Loucy (cell line): ENCODE measurements at regions not wholly inside any gene's neighbourhood (a gene's known extent, or its start where the extent isn't known, plus 50 kb on each side); places are given as distances from the start of the nearest gene placed in this dataset.

Experiments
- H2AFZ ChIP-seq: fragments of 200-600 bp; sonication (generic); 2 replicates; pipeline ENCODE4 v1.6.0; 2016; ENCODE audit warnings: antibody characterized with exemption, mild to moderate bottlenecking, low read length, moderate library complexity
- H3F3A ChIP-seq: fragments of 200-600 bp; 2 replicates; pipeline ENCODE4 v1.6.0; 2016; ENCODE audit warnings: antibody characterized with exemption, low read depth, mild to moderate bottlenecking
- H3K27me3 ChIP-seq: fragments of 200-600 bp; sonication (generic); 2 replicates; pipeline ENCODE4 v1.6.1; 2014; ENCODE audit warnings: low read length, mild to moderate bottlenecking; ENCODE audit not compliant: insufficient read depth, poor library complexity, severe bottlenecking
- H3K36me3 ChIP-seq: fragments of 200-600 bp; sonication (generic); 2 replicates; pipeline ENCODE4 v1.6.1; 2016; ENCODE audit warnings: low read length; ENCODE audit not compliant: insufficient read depth
- H3K4me1 ChIP-seq: fragments of 200-600 bp; sonication (generic); 2 replicates; pipeline ENCODE4 v1.5.1; 2014; ENCODE audit warnings: low read length, mild to moderate bottlenecking; ENCODE audit not compliant: insufficient read depth, poor library complexity, severe bottlenecking
- H3K4me2 ChIP-seq: fragments of 200-600 bp; sonication (generic); 2 replicates; pipeline ENCODE4 v1.6.0; 2014; ENCODE audit warnings: antibody characterized with exemption, low read length, low read depth, mild to moderate bottlenecking; ENCODE audit not compliant: poor library complexity, severe bottlenecking
- H3K4me3 ChIP-seq: fragments of 200-600 bp; sonication (generic); 2 replicates; pipeline ENCODE4 v1.5.1; 2014; ENCODE audit warnings: low read length, mild to moderate bottlenecking, mixed read lengths; ENCODE audit not compliant: poor library complexity, severe bottlenecking
- H3K79me2 ChIP-seq: fragments of 200-600 bp; sonication (generic); 2 replicates; pipeline ENCODE4 v1.6.1; 2014; ENCODE audit warnings: low read length; ENCODE audit not compliant: insufficient read depth
- H3K9ac ChIP-seq: fragments of 200-600 bp; sonication (generic); 2 replicates; pipeline ENCODE4 v1.6.0; 2014; ENCODE audit warnings: mild to moderate bottlenecking, low read depth, low read length, moderate library complexity; ENCODE audit not compliant: poor library complexity, severe bottlenecking
- H3K9me2 ChIP-seq: fragments of 200-600 bp; sonication (generic); replicated peaks from 2 replicates; pipeline ENCODE4 v1.6.1; 2016; ENCODE audit warnings: low read depth, low read length, mixed read lengths
- H3K9me3 ChIP-seq: fragments of 200-600 bp; sonication (generic); 2 replicates; pipeline ENCODE4 v1.6.1; 2014; ENCODE audit warnings: mild to moderate bottlenecking, antibody characterized with exemption, low read length, low read depth; ENCODE audit not compliant: insufficient read depth
- H4K20me1 ChIP-seq: fragments of 200-600 bp; sonication (generic); 2 replicates; pipeline ENCODE4 v1.6.0; 2014; ENCODE audit warnings: antibody characterized with exemption, low read length, mild to moderate bottlenecking; ENCODE audit not compliant: insufficient read depth, poor library complexity, severe bottlenecking
- EZH2phosphoT487 ChIP-seq: fragments of 200-600 bp; IDR thresholded peaks from 2 replicates; pipeline ENCODE4 v1.6.1; 2018; ENCODE audit warnings: antibody characterized with exemption, mild to moderate bottlenecking, moderate library complexity, borderline replicate concordance
- TF ChIP-seq, protein P1 (sequence below): fragments of 200-600 bp; sonication (generic); conservative IDR thresholded peaks from 2 replicates; pipeline ENCODE4 v1.5.1; 2014; ENCODE audit warnings: mild to moderate bottlenecking, antibody characterized with exemption, low read length

DNA sequence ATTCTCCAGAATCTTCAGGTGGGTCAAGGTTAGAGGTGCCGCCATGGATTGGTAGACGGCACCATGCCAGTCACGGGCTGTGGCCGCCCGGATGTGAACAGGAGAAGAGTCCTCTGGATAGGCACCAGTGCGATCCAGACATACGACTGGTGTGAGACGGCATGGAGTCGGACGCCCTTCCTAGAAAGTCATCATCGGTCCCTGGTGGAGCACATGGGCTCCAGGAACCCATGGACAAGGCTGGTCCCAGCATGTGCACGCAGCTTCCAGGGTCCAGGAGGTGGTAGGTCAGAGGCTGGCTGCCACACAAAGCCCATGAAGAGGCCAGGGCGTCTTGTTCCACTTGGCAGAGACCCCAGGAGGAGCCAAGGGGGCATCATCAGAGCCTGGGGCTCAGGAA is 276.1 kb upstream of the LRRC3B start:
- Histone ChIP-seq H3K9ac (no peak overlapping the region), H4K20me1 (no peaks in the 10 kb centered on the region), H3K4me2 (no peak overlapping the region), H3K27me3 (no peaks in the 10 kb centered on the region), H3K4me3 (no peak overlapping the region), H3K9me3 (no peaks in the 10 kb centered on the region; the same call in 1 of the 2 replicates), H3K79me2 (no peaks in the 10 kb centered on the region), H3K4me1 (no peaks in the 10 kb centered on the region), H3K9me2 (no peaks in the 10 kb centered on the region), H3K36me3 (no peaks in the 10 kb centered on the region), H2AFZ (no peak overlapping the region), H3F3A (no peaks in the 10 kb centered on the region)
- no peak for TF ChIP-seq EZH2phosphoT487
- TF ChIP-seq, protein P1, sequence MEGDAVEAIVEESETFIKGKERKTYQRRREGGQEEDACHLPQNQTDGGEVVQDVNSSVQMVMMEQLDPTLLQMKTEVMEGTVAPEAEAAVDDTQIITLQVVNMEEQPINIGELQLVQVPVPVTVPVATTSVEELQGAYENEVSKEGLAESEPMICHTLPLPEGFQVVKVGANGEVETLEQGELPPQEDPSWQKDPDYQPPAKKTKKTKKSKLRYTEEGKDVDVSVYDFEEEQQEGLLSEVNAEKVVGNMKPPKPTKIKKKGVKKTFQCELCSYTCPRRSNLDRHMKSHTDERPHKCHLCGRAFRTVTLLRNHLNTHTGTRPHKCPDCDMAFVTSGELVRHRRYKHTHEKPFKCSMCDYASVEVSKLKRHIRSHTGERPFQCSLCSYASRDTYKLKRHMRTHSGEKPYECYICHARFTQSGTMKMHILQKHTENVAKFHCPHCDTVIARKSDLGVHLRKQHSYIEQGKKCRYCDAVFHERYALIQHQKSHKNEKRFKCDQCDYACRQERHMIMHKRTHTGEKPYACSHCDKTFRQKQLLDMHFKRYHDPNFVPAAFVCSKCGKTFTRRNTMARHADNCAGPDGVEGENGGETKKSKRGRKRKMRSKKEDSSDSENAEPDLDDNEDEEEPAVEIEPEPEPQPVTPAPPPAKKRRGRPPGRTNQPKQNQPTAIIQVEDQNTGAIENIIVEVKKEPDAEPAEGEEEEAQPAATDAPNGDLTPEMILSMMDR = no peak

DNA sequence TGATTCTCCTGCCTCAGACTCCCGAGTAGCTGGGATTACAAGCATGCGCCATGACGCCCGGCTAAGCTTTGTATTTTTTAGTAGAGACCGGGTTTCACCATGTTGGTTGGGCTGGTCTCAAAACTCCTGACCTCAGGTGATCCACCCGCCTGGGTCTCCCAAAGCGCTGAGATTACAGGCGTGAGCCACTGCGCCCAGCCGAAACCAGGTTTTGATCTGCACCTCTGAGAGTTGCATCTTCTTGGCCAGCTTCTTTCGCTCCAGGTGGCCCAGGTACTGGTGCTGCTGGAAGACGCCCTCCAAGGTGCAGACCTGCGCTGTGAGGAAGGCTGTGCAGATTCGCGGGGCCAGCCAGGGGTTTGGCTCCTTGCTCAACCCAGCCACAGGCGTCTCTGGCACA is 275.4 kb upstream of the LRRC3B start:
- Histone ChIP-seq H3K9me2 (no peaks in the 10 kb centered on the region), H3K27me3 (no peaks in the 10 kb centered on the region), H3K36me3 (no peaks in the 10 kb centered on the region), H4K20me1 (no peaks in the 10 kb centered on the region), H3K9ac (no peak overlapping the region), H3K79me2 (no peaks in the 10 kb centered on the region), H3K4me1 (no peaks in the 10 kb centered on the region), H3K4me2 (no peak overlapping the region), H3K4me3 (no peak overlapping the region), H3K9me3 (no peaks in the 10 kb centered on the region; the same call in 1 of the 2 replicates), H3F3A (no peaks in the 10 kb centered on the region), H2AFZ (no peak overlapping the region)
- TF ChIP-seq, protein P1 = no peak
- TF ChIP-seq EZH2phosphoT487 = no peak

DNA sequence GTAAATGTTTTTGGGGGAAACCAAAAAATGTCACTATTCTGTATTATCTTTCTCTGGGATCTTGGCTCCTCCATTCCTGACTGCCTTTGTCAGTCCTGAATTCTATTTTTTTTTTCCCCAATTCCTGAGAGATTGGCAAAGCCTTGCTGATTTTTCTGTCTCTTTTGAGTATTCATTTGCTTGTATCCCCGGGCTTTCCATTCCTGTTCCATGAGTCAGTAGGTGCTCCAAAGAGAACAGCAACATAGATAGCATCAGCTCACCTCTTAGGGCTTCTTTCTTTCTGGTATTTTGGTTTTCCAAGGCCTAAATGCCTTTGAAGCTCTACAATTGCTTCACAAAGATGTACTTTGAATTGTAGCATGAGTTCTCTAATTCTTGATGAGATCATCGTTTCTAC is 271.7 kb upstream of the LRRC3B start:
- Histone ChIP-seq H3F3A (no peaks in the 10 kb centered on the region), H3K36me3 (no peaks in the 10 kb centered on the region), H3K9me3 (no peaks in the 10 kb centered on the region; the same call in 1 of the 2 replicates), H3K4me2 (no peak overlapping the region), H3K4me3 (no peak overlapping the region), H3K9me2 (no peaks in the 10 kb centered on the region), H3K4me1 (no peaks in the 10 kb centered on the region), H4K20me1 (no peaks in the 10 kb centered on the region), H3K27me3 (no peaks in the 10 kb centered on the region), H3K79me2 (no peaks in the 10 kb centered on the region), H3K9ac (no peak overlapping the region), H2AFZ (no peak overlapping the region)
- TF ChIP-seq, protein P1 = no peak
- TF ChIP-seq EZH2phosphoT487 = no peak
